K562 (cell line): ENCODE measurements at regions not wholly inside any gene's neighbourhood (a gene's known extent, or its start where the extent isn't known, plus 50 kb on each side); places are given as distances from the start of the nearest gene placed in this dataset.

Experiments used
- ETV6 ChIP-seq, 3 experiments: fragments of 150-350 bp in 1 of 3; sonication (generic) in 1 of 3; formaldehyde crosslinking in 1 of 3; IDR thresholded peaks; 2 replicates each; pipeline versions ENCODE4 v1.6.1 to v1.8.0; 2014 to 2022; ENCODE audit warnings: borderline replicate concordance in 2 of 3, low read depth in 2 of 3, antibody characterized with exemption in 1 of 3, low read length in 1 of 3, mild to moderate bottlenecking in 1 of 3, missing genetic modification reagents in 1 of 3
- PHF20 ChIP-seq: fragments of 450-650 bp; IDR thresholded peaks from 2 replicates; pipeline ENCODE4 v1.6.1; 2018; ENCODE audit not compliant: partially characterized antibody
- TARDBP ChIP-seq: fragments of 450-650 bp; IDR thresholded peaks from 2 replicates; pipeline ENCODE4 v1.6.1; 2016
- ZNF232 ChIP-seq: sonication (generic); formaldehyde crosslinking; IDR thresholded peaks from 2 replicates; pipeline ENCODE4 v1.8.0; 2022; ENCODE audit warnings: mild to moderate bottlenecking, missing genetic modification reagents
- TF ChIP-seq, protein P1 (sequence below), 2 experiments: fragments of 450-650 bp in 1 of 2; IDR thresholded peaks; 2 replicates each; pipeline ENCODE4 v1.6.1; 2011 to 2017; ENCODE audit warnings: low read depth in 2 of 2, antibody characterized with exemption in 1 of 2, borderline replicate concordance in 1 of 2, low read length in 1 of 2, mild to moderate bottlenecking in 1 of 2, mixed read lengths in 1 of 2; ENCODE audit not compliant: control insufficient read depth in 1 of 2

DNA sequence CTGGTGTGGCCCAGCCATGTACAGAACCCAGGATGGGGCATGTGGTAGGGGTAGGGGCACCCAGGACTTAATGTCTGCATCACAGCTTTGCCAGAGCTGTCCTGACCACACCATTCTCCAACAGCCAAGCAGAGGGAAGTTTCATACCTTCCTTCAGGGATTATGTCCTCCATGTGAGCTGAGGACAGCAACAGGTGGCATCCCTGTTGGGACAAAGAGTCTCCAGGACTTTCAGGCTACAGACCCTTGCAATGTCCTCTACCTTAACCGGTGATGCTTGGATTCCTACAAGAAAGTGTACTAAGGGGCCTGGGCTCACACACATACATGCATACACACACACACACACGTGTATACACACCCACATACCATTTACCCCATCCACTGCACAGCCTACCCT is 227.0 kb upstream of the SIX2 start:
- TF ChIP-seq, protein P1, sequence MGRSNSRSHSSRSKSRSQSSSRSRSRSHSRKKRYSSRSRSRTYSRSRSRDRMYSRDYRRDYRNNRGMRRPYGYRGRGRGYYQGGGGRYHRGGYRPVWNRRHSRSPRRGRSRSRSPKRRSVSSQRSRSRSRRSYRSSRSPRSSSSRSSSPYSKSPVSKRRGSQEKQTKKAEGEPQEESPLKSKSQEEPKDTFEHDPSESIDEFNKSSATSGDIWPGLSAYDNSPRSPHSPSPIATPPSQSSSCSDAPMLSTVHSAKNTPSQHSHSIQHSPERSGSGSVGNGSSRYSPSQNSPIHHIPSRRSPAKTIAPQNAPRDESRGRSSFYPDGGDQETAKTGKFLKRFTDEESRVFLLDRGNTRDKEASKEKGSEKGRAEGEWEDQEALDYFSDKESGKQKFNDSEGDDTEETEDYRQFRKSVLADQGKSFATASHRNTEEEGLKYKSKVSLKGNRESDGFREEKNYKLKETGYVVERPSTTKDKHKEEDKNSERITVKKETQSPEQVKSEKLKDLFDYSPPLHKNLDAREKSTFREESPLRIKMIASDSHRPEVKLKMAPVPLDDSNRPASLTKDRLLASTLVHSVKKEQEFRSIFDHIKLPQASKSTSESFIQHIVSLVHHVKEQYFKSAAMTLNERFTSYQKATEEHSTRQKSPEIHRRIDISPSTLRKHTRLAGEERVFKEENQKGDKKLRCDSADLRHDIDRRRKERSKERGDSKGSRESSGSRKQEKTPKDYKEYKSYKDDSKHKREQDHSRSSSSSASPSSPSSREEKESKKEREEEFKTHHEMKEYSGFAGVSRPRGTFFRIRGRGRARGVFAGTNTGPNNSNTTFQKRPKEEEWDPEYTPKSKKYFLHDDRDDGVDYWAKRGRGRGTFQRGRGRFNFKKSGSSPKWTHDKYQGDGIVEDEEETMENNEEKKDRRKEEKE (IDR thresholded peaks at IDR 0.05; ENCODE audit: borderline replicate concordance in 1 of 2, control insufficient read depth in 1 of 2, low read depth in 2 of 2, low read length in 1 of 2), result no peak
- no peak for TF ChIP-seq TARDBP
- no peak for TF ChIP-seq PHF20
- no peak for TF ChIP-seq ETV6 (IDR thresholded peaks at IDR 0.05; ENCODE audit: borderline replicate concordance in 1 of 2, low read depth in 2 of 2, low read length in 1 of 2)
- no peak for TF ChIP-seq ETV6 (CRISPR knock-in tag; IDR thresholded peaks at IDR 0.05; ENCODE audit: borderline replicate concordance)
- no peak for TF ChIP-seq ZNF232 (CRISPR knock-in tag)
